ENCODE measurements at regions not wholly inside any gene's neighbourhood (a gene's known extent, or its start where the extent isn't known, plus 50 kb on each side); places are given as distances from the start of the nearest gene placed in this dataset.

DNA sequence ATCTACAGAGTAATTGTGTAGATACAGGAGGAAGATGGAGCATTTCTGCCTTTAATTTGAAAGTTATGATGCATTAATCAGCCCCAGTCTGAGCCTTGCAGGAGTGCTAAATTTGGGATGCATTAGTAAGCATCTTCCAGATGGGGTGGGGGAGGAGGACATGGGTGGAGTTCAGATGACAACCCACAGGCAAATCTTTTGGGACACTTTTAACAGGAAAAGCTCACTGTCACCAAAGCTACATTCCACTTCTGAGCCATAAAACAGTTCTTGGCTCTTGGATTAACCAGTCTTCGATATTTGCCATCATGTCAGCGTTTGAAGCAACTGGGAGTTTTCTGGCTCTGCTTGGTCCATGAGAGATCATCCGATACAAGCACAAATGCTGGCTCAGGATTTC is 121.1 kb downstream of the CXCL12 start:
- Histone ChIP-seq H3K36me3 (ENCODE audit: control insufficient read depth in 2 of 4, insufficient read depth in 4 of 4, low read length in 3 of 4) (no peaks in the 10 kb centered on the region), H2BK5ac (ENCODE audit: low read depth, low read length) (no peak overlapping the region), H2AK5ac (ENCODE audit: low read depth, low read length) (no peak overlapping the region), H3K14ac (ENCODE audit: insufficient read length) (no peak overlapping the region), H3K9me3 (ENCODE audit: insufficient read depth in 2 of 2, low read depth in 1 of 2, low read length in 1 of 2) (peaks cover 0 to 19% of the 10 kb centered on the region in 2 experiments; a peak in 2 of 4 replicates), H2BK20ac (ENCODE audit: low read length) (no peak overlapping the region), H3K56ac (replicated peaks; ENCODE audit: insufficient read length, low read depth, low read length) (no peak overlapping the region), H4K91ac (replicated peaks; ENCODE audit: insufficient read length, low read length) (no peak overlapping the region), H3K27me3 (replicated peaks in 1 of 4; ENCODE audit: control insufficient read depth in 3 of 4, extremely low read depth in 1 of 4, insufficient read depth in 3 of 4, low read length in 3 of 4) (no peaks in the 10 kb centered on the region), H3K79me1 (ENCODE audit: low read depth, low read length) (no peaks in the 10 kb centered on the region), H3K9ac (replicated peaks in 1 of 4; ENCODE audit: extremely low read depth in 1 of 4, low read depth in 3 of 4, low read length in 3 of 4) (no peak overlapping the region), H3K23me2 (ENCODE audit: low read depth, low read length) (no peaks in the 10 kb centered on the region), H3K4me1 (replicated peaks in 1 of 4; ENCODE audit: control insufficient read depth in 3 of 4, insufficient read depth in 4 of 4, low read length in 3 of 4) (peaks cover 3 to 8% (median 7%) of the 10 kb centered on the region in 4 experiments), H4K8ac (ENCODE audit: extremely low read depth, insufficient read depth, low read length) (no peak overlapping the region), H2BK12ac (ENCODE audit: low read depth, low read length) (no peak overlapping the region), H3K18ac (ENCODE audit: extremely low read depth, low read length) (no peak overlapping the region), H4K5ac (ENCODE audit: insufficient read length, low read depth, low read length) (no peak overlapping the region), H3K4ac (replicated peaks; ENCODE audit: insufficient read length, low read depth, low read length) (no peak overlapping the region), H3K27ac (ENCODE audit: low read depth, low read length) (no peak overlapping the region), H3K4me3 (ENCODE audit: extremely low read depth in 1 of 4, insufficient read depth in 2 of 4, low read depth in 3 of 4, low read length in 4 of 4) (no peak overlapping the region), H2BK15ac (ENCODE audit: low read length) (no peak overlapping the region), H2AFZ (ENCODE audit: low read length) (no peak overlapping the region), H3K79me2 (ENCODE audit: control insufficient read depth in 1 of 2, insufficient read depth in 2 of 2, low read length in 2 of 2) (no peaks in the 10 kb centered on the region), H2BK120ac (replicated peaks; ENCODE audit: low read depth, low read length) (no peak overlapping the region), H3K23ac (ENCODE audit: insufficient read length) (no peak overlapping the region), H4K20me1 (replicated peaks in 1 of 2; ENCODE audit: control insufficient read depth in 1 of 2, insufficient read depth in 2 of 2, low read length in 2 of 2) (no peaks in the 10 kb centered on the region), H3K4me2 (ENCODE audit: insufficient read depth in 1 of 2, low read depth in 2 of 2, low read length in 2 of 2) (no peak overlapping the region)
- CTCF ChIA-PET (ENCODE audit: partially characterized antibody): interaction anchor here (1.0 kb wide), 1 partner anchor 497 kb away, joined by 5 read pairs; no protein-coding TSS in a partner anchor
- FAIRE-seq (no peak), DNase-seq (ENCODE audit: low read depth in 1 of 2, low spot score in 2 of 2) (no peak)
- WGBS, 2 experiments (ENCODE audit: extremely low coverage in 1 of 2, insufficient coverage in 1 of 2, insufficient read length in 1 of 2, insufficient replicate concordance in 2 of 2, low coverage in 1 of 2, low lambda C conversion rate in 2 of 2, missing lambda C conversion rate in 1 of 2): 97% methylated on average over 3 of the region's 3 CpGs; no CpG with 5 or more reads in 1 of the 2 experiments
- POLR2A ChIA-PET (ENCODE audit: partially characterized antibody): no interaction called here
- no peak for TF ChIP-seq TCF12 (IDR thresholded peaks at IDR 0.05; ENCODE audit: low read depth, low read length)
- TF ChIP-seq BCL11A (IDR thresholded peaks at IDR 0.05; ENCODE audit: low read depth in 2 of 2, low read length in 2 of 2): no peak
- TF ChIP-seq SP1 (IDR thresholded peaks at IDR 0.05; ENCODE audit: low read depth, low read length): no peak
- no peak for TF ChIP-seq FOSL1 (IDR thresholded peaks at IDR 0.05; ENCODE audit: insufficient read depth, low read depth, low read length)
- TF ChIP-seq JUND (IDR thresholded peaks at IDR 0.05; ENCODE audit: low read length): no peak
- TF ChIP-seq CBX5 (IDR thresholded peaks at IDR 0.05; ENCODE audit: low read depth, low read length): no peak
- no peak for TF ChIP-seq RFX5 (IDR thresholded peaks at IDR 0.05; ENCODE audit: borderline replicate concordance, low read depth, low read length)
- TF ChIP-seq SAP30 (IDR thresholded peaks at IDR 0.05; ENCODE audit: insufficient read depth, insufficient replicate concordance, low read length): no peak
- TF ChIP-seq CHD2 (IDR thresholded peaks at IDR 0.05; ENCODE audit: low read length): no peak
- TF ChIP-seq PHF8 (conservative IDR thresholded peaks at IDR 0.05; ENCODE audit: low read depth, low read length): no peak
- no peak for TF ChIP-seq HDAC6 (IDR thresholded peaks at IDR 0.05; ENCODE audit: low read depth, low read length)
- TF ChIP-seq ZNF274 (IDR thresholded peaks at IDR 0.05; ENCODE audit: borderline replicate concordance, extremely low read depth, low read length): no peak
- TF ChIP-seq RNF2 (IDR thresholded peaks at IDR 0.05; ENCODE audit: borderline replicate concordance, low read depth, low read length, missing control alignments, poor library complexity, severe bottlenecking): no peak
- TF ChIP-seq NRF1 (IDR thresholded peaks at IDR 0.05; ENCODE audit: low read depth, low read length): no peak
- no peak for TF ChIP-seq CTBP2 (IDR thresholded peaks at IDR 0.05; ENCODE audit: borderline replicate concordance, insufficient read depth, insufficient read length, low read length)

Data from H1 (cell line).